ENCODE measurements at regions not wholly inside any gene's neighbourhood (a gene's known extent, or its start where the extent isn't known, plus 50 kb on each side); places are given as distances from the start of the nearest gene placed in this dataset.

- H3K4me3 ChIP-seq (ENCODE audit: control insufficient read depth, low read depth, low read length): no peak overlapping the region
- DNase-seq (ENCODE audit: low read depth): no peak
- no peak for TF ChIP-seq CTCF (conservative IDR thresholded peaks at IDR 0.05; ENCODE audit: control insufficient read depth, insufficient read depth, low read depth, low read length)
Observed at GRCh38 chr15:39367596-39367995, 213.3 kb upstream of the THBS1 start.

GRCh38 chr15:39369768-39370167, 211.1 kb upstream of the THBS1 start:
- DNase-seq (ENCODE audit: low read depth): no peak
- no peak overlapping the region for H3K4me3 ChIP-seq (ENCODE audit: control insufficient read depth, low read depth, low read length)
- no peak for TF ChIP-seq CTCF (conservative IDR thresholded peaks at IDR 0.05; ENCODE audit: control insufficient read depth, insufficient read depth, low read depth, low read length)

GRCh38 chr15:39376371-39376909, 204.4 kb upstream of the THBS1 start:
- peak; percentile 20 for DNase-seq (ENCODE audit: low read depth)
- no peak overlapping the region for H3K4me3 ChIP-seq (ENCODE audit: control insufficient read depth, low read depth, low read length)
- no peak for TF ChIP-seq CTCF (conservative IDR thresholded peaks at IDR 0.05; ENCODE audit: control insufficient read depth, insufficient read depth, low read depth, low read length)

GRCh38 chr15:39381517-39381916, 199.4 kb upstream of the THBS1 start:
- no peak overlapping the region for H3K4me3 ChIP-seq (ENCODE audit: control insufficient read depth, low read depth, low read length)
- TF ChIP-seq CTCF (conservative IDR thresholded peaks at IDR 0.05; ENCODE audit: control insufficient read depth, insufficient read depth, low read depth, low read length): no peak
- peak; percentile 53 for DNase-seq (ENCODE audit: low read depth)

- no peak for DNase-seq (ENCODE audit: low read depth)
- TF ChIP-seq CTCF (conservative IDR thresholded peaks at IDR 0.05; ENCODE audit: control insufficient read depth, insufficient read depth, low read depth, low read length): no peak
- H3K4me3 ChIP-seq (ENCODE audit: control insufficient read depth, low read depth, low read length): no peak overlapping the region
Observed at GRCh38 chr15:39388118-39388517, 192.8 kb upstream of the THBS1 start.

- no peak overlapping the region for H3K4me3 ChIP-seq (ENCODE audit: control insufficient read depth, low read depth, low read length)
- peak; percentile 40 for DNase-seq (ENCODE audit: low read depth)
- no peak for TF ChIP-seq CTCF (conservative IDR thresholded peaks at IDR 0.05; ENCODE audit: control insufficient read depth, insufficient read depth, low read depth, low read length)
Observed at GRCh38 chr15:39391230-39391629, 189.6 kb upstream of the THBS1 start.
